GM23338 (cell line): ENCODE measurements at regions not wholly inside any gene's neighbourhood (a gene's known extent, or its start where the extent isn't known, plus 50 kb on each side); places are given as distances from the start of the nearest gene placed in this dataset.

ENCODE experiments used
- ATAC-seq: fragments of 200-7000 bp; cut with Tn5 transposase; 3 replicates; pipeline ENCODE4 v1.9.1; 2020
- DNase-seq: peaks from one replicate; pipeline ENCODE4 v3.0.0-alpha.2; 2015; ENCODE audit warnings: low spot score
- H2AFZ ChIP-seq: fragments of 200-600 bp; sonication (generic); 2 replicates; pipeline ENCODE4 v1.8.0; 2016; ENCODE audit warnings: antibody characterized with exemption, mild to moderate bottlenecking, moderate library complexity
- H3F3A ChIP-seq: fragments of 200-600 bp; sonication (generic); replicated peaks from 2 replicates; pipeline ENCODE4 v1.8.0; 2017; ENCODE audit warnings: antibody characterized with exemption, mixed run types, low read depth
- H3K27ac ChIP-seq: fragments of 200-600 bp; sonication (generic); 2 replicates; pipeline ENCODE4 v1.6.1; 2016; ENCODE audit warnings: low read depth
- H3K27me3 ChIP-seq: fragments of 200-600 bp; sonication (generic); 2 replicates; pipeline ENCODE4 v1.8.0; 2016; ENCODE audit warnings: mild to moderate bottlenecking, mixed run types, moderate library complexity; ENCODE audit not compliant: insufficient read depth
- H3K36me3 ChIP-seq: fragments of 200-600 bp; sonication (generic); 2 replicates; pipeline ENCODE4 v1.8.0; 2016; ENCODE audit warnings: mild to moderate bottlenecking; ENCODE audit not compliant: insufficient read depth
- H3K4me1 ChIP-seq: fragments of 200-600 bp; sonication (generic); 2 replicates; pipeline ENCODE4 v1.8.0; 2016; ENCODE audit warnings: mild to moderate bottlenecking, moderate library complexity; ENCODE audit not compliant: insufficient read depth
- H3K4me2 ChIP-seq: fragments of 200-600 bp; sonication (generic); 2 replicates; pipeline ENCODE4 v1.7.1; 2017; ENCODE audit warnings: mixed run types
- H3K4me3 ChIP-seq: fragments of 200-600 bp; sonication (generic); 2 replicates; pipeline ENCODE4 v1.6.1; 2016; ENCODE audit warnings: mixed run types
- H3K79me2 ChIP-seq: fragments of 200-600 bp; sonication (generic); replicated peaks from 2 replicates; pipeline ENCODE4 v1.8.0; 2017; ENCODE audit warnings: mild to moderate bottlenecking; ENCODE audit not compliant: insufficient read depth
- H3K9me2 ChIP-seq: fragments of 200-600 bp; sonication (generic); 2 replicates; pipeline ENCODE4 v1.8.0; 2017; ENCODE audit not compliant: insufficient read depth
- H4K20me1 ChIP-seq: fragments of 200-600 bp; sonication (generic); replicated peaks from 2 replicates; pipeline ENCODE4 v1.8.0; 2017; ENCODE audit warnings: mild to moderate bottlenecking; ENCODE audit not compliant: insufficient read depth
- H3K27ac Mint-ChIP-seq: 2 replicates; pipeline ENCODE4 v1.8.0; 2020; ENCODE audit warnings: inconsistent platforms, mild to moderate bottlenecking, moderate library complexity, mixed read lengths
- H3K27me3 Mint-ChIP-seq: 3 replicates; pipeline ENCODE4 v1.8.0; 2022; ENCODE audit warnings: low read depth, mild to moderate bottlenecking, moderate library complexity, mixed read lengths, inconsistent platforms; ENCODE audit not compliant: insufficient read depth, poor library complexity
- H3K36me3 Mint-ChIP-seq: 3 replicates; pipeline ENCODE4 v1.8.0; 2021; ENCODE audit warnings: low read depth, mild to moderate bottlenecking, inconsistent platforms, moderate library complexity, mixed read lengths
- H3K4me1 Mint-ChIP-seq: 3 replicates; pipeline ENCODE4 v1.8.0; 2020; ENCODE audit warnings: mild to moderate bottlenecking, inconsistent platforms, mixed read lengths
- H3K4me3 Mint-ChIP-seq: 3 replicates; pipeline ENCODE4 v1.8.0; 2021; ENCODE audit warnings: moderate library complexity, mild to moderate bottlenecking, inconsistent platforms, mixed read lengths
- H3K9me3 Mint-ChIP-seq: 3 replicates; pipeline ENCODE4 v1.8.0; 2020; ENCODE audit warnings: moderate library complexity, mild to moderate bottlenecking, inconsistent platforms, mixed read lengths
- EZH2phosphoT487 ChIP-seq: fragments of 200-600 bp; sonication (generic); IDR thresholded peaks from one replicate; pipeline ENCODE4 v1.8.1; 2018; ENCODE audit warnings: antibody characterized with exemption; ENCODE audit not compliant: unreplicated experiment
- NANOG ChIP-seq: IDR thresholded peaks from 2 replicates; pipeline ENCODE4 v1.6.1; 2016; ENCODE audit warnings: antibody characterized with exemption, borderline replicate concordance
- TF ChIP-seq, protein P1 (sequence below), 2 experiments: fragments of 200-600 bp in 1 of 2; sonication (generic) in 1 of 2; conservative IDR thresholded peaks; 2 replicates each; pipeline versions ENCODE4 v1.5.1 to v1.6.1; 2016 to 2017; ENCODE audit warnings: antibody characterized with exemption in 2 of 2, low read depth in 2 of 2, mild to moderate bottlenecking in 2 of 2, moderate library complexity in 1 of 2
- TF ChIP-seq, protein P2 (sequence below): fragments of 250-450 bp; sonication (Bioruptor Pico); IDR thresholded peaks from 2 replicates; pipeline ENCODE4 v1.5.0; 2020; ENCODE audit warnings: mild to moderate bottlenecking, moderate library complexity

DNA sequence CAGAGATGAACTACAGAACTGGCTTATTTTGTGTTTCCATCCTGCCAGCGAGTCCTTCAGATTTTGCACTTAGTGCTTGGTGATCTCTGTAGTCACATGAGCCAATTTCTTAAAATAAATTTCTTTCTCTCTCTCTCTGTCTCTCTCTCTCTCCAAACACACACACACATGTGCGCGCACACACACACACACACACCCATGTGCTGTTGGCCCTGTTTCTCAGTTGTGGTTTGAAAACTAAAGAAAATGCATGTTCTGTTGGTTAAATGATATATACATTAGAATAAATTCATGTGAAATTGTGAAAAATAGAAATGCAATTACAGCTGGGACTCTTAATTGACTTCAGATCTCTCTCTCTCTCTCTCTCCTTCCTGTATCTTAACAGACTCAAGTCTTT, 399.3 kb downstream of the FAT4 start (continued):
- TF ChIP-seq, protein P1, sequence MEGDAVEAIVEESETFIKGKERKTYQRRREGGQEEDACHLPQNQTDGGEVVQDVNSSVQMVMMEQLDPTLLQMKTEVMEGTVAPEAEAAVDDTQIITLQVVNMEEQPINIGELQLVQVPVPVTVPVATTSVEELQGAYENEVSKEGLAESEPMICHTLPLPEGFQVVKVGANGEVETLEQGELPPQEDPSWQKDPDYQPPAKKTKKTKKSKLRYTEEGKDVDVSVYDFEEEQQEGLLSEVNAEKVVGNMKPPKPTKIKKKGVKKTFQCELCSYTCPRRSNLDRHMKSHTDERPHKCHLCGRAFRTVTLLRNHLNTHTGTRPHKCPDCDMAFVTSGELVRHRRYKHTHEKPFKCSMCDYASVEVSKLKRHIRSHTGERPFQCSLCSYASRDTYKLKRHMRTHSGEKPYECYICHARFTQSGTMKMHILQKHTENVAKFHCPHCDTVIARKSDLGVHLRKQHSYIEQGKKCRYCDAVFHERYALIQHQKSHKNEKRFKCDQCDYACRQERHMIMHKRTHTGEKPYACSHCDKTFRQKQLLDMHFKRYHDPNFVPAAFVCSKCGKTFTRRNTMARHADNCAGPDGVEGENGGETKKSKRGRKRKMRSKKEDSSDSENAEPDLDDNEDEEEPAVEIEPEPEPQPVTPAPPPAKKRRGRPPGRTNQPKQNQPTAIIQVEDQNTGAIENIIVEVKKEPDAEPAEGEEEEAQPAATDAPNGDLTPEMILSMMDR (conservative IDR thresholded peaks at IDR 0.05; ENCODE audit: low read depth in 2 of 2) = no peak

DNA sequence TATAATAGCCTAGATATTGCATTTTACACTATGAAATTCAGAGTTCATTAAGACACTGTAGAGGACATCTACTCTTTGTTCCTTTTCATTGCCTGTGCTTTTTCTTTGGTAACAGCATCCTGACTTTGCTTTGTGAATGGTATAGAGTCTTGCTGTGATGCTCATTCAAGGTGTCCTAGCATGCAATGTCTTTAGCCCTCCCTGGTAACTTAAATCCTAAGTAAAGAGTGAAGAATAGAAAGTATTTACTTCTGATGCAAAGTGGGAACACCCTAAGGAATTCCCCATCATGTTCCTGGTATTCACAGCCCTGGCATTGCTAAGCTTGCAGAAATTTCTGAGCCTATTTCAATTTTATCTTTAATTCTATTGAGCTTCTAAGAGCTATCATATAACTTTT, 400.1 kb downstream of the FAT4 start:
- no peak overlapping the region; the same call in 1 of the 2 replicates for H3K27ac Mint-ChIP-seq
- Histone ChIP-seq H3K9me2 (peaks cover 12% of the 10 kb centered on the region), H3K79me2 (no peaks in the 10 kb centered on the region), H3F3A (no peaks in the 10 kb centered on the region), H3K4me3 (no peak overlapping the region), H3K27ac (peak overlapping the region; percentile 37; the same call in 1 of the 2 replicates), H3K4me2 (no peak overlapping the region), H3K4me1 (peaks cover 11% of the 10 kb centered on the region), H3K27me3 (no peaks in the 10 kb centered on the region), H4K20me1 (no peaks in the 10 kb centered on the region), H2AFZ (no peak overlapping the region), H3K36me3 (no peaks in the 10 kb centered on the region)
- no peaks in the 10 kb centered on the region for H3K27me3 Mint-ChIP-seq
- peaks cover 4% of the 10 kb centered on the region; the same call in 1 of the 3 replicates for H3K36me3 Mint-ChIP-seq
- DNase-seq (peak; percentile 70), ATAC-seq (peak; percentile 99)
- H3K4me1 Mint-ChIP-seq = peaks cover 16% of the 10 kb centered on the region
- H3K4me3 Mint-ChIP-seq = no peak overlapping the region
- no peak for TF ChIP-seq EZH2phosphoT487
- peak; percentile 66; the same call in 1 of the 2 replicates for TF ChIP-seq NANOG
- TF ChIP-seq, protein P2, sequence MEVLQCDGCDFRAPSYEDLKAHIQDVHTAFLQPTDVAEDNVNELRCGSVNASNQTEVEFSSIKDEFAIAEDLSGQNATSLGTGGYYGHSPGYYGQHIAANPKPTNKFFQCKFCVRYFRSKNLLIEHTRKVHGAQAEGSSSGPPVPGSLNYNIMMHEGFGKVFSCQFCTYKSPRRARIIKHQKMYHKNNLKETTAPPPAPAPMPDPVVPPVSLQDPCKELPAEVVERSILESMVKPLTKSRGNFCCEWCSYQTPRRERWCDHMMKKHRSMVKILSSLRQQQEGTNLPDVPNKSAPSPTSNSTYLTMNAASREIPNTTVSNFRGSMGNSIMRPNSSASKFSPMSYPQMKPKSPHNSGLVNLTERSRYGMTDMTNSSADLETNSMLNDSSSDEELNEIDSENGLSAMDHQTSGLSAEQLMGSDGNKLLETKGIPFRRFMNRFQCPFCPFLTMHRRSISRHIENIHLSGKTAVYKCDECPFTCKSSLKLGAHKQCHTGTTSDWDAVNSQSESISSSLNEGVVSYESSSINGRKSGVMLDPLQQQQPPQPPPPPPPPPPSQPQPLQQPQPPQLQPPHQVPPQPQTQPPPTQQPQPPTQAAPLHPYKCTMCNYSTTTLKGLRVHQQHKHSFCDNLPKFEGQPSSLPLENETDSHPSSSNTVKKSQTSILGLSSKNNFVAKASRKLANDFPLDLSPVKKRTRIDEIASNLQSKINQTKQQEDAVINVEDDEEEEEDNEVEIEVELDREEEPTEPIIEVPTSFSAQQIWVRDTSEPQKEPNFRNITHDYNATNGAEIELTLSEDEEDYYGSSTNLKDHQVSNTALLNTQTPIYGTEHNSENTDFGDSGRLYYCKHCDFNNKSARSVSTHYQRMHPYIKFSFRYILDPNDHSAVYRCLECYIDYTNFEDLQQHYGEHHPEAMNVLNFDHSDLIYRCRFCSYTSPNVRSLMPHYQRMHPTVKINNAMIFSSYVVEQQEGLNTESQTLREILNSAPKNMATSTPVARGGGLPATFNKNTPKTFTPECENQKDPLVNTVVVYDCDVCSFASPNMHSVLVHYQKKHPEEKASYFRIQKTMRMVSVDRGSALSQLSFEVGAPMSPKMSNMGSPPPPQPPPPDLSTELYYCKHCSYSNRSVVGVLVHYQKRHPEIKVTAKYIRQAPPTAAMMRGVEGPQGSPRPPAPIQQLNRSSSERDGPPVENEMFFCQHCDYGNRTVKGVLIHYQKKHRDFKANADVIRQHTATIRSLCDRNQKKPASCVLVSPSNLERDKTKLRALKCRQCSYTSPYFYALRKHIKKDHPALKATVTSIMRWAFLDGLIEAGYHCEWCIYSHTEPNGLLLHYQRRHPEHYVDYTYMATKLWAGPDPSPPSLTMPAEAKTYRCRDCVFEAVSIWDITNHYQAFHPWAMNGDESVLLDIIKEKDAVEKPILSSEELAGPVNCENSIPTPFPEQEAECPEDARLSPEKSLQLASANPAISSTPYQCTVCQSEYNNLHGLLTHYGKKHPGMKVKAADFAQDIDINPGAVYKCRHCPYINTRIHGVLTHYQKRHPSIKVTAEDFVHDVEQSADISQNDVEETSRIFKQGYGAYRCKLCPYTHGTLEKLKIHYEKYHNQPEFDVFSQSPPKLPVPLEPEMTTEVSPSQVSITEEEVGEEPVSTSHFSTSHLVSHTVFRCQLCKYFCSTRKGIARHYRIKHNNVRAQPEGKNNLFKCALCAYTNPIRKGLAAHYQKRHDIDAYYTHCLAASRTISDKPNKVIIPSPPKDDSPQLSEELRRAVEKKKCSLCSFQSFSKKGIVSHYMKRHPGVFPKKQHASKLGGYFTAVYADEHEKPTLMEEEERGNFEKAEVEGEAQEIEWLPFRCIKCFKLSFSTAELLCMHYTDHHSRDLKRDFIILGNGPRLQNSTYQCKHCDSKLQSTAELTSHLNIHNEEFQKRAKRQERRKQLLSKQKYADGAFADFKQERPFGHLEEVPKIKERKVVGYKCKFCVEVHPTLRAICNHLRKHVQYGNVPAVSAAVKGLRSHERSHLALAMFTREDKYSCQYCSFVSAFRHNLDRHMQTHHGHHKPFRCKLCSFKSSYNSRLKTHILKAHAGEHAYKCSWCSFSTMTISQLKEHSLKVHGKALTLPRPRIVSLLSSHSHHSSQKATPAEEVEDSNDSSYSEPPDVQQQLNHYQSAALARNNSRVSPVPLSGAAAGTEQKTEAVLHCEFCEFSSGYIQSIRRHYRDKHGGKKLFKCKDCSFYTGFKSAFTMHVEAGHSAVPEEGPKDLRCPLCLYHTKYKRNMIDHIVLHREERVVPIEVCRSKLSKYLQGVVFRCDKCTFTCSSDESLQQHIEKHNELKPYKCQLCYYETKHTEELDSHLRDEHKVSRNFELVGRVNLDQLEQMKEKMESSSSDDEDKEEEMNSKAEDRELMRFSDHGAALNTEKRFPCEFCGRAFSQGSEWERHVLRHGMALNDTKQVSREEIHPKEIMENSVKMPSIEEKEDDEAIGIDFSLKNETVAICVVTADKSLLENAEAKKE = peak; percentile 75; the same call in 1 of the 2 replicates
- H3K9me3 Mint-ChIP-seq = no peaks in the 10 kb centered on the region; the same call in 2 of the 3 replicates
